OCI-LY7 (cell line): ENCODE measurements at regions not wholly inside any gene's neighbourhood (a gene's known extent, or its start where the extent isn't known, plus 50 kb on each side); places are given as distances from the start of the nearest gene placed in this dataset.

Source experiments
- BruUV-seq: library from RNA; stranded (reverse); fragments of 400-500 nt; replicated peaks from 2 replicates; lab custom pipeline; 2021; lab: Mats Ljungman, UMichigan
- CTCF ChIA-PET: fragments of 300-600 bp; sonication (Branson Sonifier 250); formaldehyde crosslinking; loops from one replicate; lab custom pipeline; 2022; ENCODE audit warnings: antibody characterized with exemption; ENCODE audit not compliant: unreplicated experiment; lab: Charles Lee
- POLR2A ChIA-PET: fragments of 300-600 bp; sonication (Branson Sonifier 250); formaldehyde crosslinking; loops from one replicate; lab custom pipeline; 2022; ENCODE audit warnings: antibody characterized with exemption; lab: Charles Lee
- DNase-seq: peaks from one replicate; pipeline ENCODE4 v3.0.0-alpha.2; 2015; ENCODE audit warnings: low spot score
- H2AFZ ChIP-seq: fragments of 200-600 bp; sonication (generic), shearing (Covaris generic); 2 replicates; pipeline ENCODE4 v1.6.1; 2014; ENCODE audit warnings: mild to moderate bottlenecking, antibody characterized with exemption, low read length, moderate library complexity
- H3K27ac ChIP-seq: fragments of 200-600 bp; sonication (generic); 2 replicates; pipeline ENCODE4 v1.5.1; 2014; ENCODE audit warnings: mixed run types, low read depth, mild to moderate bottlenecking, moderate library complexity, low read length, inconsistent platforms; ENCODE audit not compliant: poor library complexity, severe bottlenecking
- H3K36me3 ChIP-seq: fragments of 200-600 bp; sonication (generic); 2 replicates; pipeline ENCODE4 v1.6.1; 2014; ENCODE audit warnings: mild to moderate bottlenecking, antibody characterized with exemption, low read length, moderate library complexity, mixed read lengths; ENCODE audit not compliant: insufficient read depth
- H3K4me1 ChIP-seq: fragments of 200-600 bp; sonication (generic); 2 replicates; pipeline ENCODE4 v1.5.1; 2014; ENCODE audit warnings: mild to moderate bottlenecking, low read length; ENCODE audit not compliant: insufficient read depth, poor library complexity, severe bottlenecking
- H3K4me2 ChIP-seq: fragments of 200-600 bp; sonication (generic); 2 replicates; pipeline ENCODE4 v1.6.1; 2014; ENCODE audit warnings: mild to moderate bottlenecking, low read length
- H3K4me3 ChIP-seq: fragments of 200-600 bp; sonication (generic); 2 replicates; pipeline ENCODE4 v1.5.1; 2014; ENCODE audit warnings: mild to moderate bottlenecking, low read depth, low read length; ENCODE audit not compliant: poor library complexity, severe bottlenecking
- H3K79me2 ChIP-seq: fragments of 200-600 bp; sonication (generic); 2 replicates; pipeline ENCODE4 v1.6.1; 2016; ENCODE audit warnings: low read depth, mild to moderate bottlenecking, low read length, moderate library complexity, mixed read lengths; ENCODE audit not compliant: insufficient read depth
- H3K9me2 ChIP-seq: fragments of 200-600 bp; sonication (generic); 2 replicates; pipeline ENCODE4 v1.6.1; 2016; ENCODE audit warnings: mild to moderate bottlenecking, low read length, mixed read lengths; ENCODE audit not compliant: insufficient read depth
- H3K9me3 ChIP-seq: fragments of 200-600 bp; sonication (generic); 2 replicates; pipeline ENCODE4 v1.6.1; 2014; ENCODE audit warnings: mild to moderate bottlenecking, mixed run types, low read length, mixed read lengths
- H4K20me1 ChIP-seq: fragments of 200-600 bp; sonication (generic); 2 replicates; pipeline ENCODE4 v1.6.1; 2014; ENCODE audit warnings: mild to moderate bottlenecking, antibody characterized with exemption, low read length, moderate library complexity, mixed read lengths; ENCODE audit not compliant: insufficient read depth
- CTCF ChIP-seq: fragments of 200-600 bp; sonication (generic); conservative IDR thresholded peaks from 2 replicates; pipeline ENCODE4 v1.5.1; 2014; ENCODE audit warnings: mild to moderate bottlenecking, antibody characterized with exemption, low read length, moderate library complexity, mixed read lengths
- EZH2phosphoT487 ChIP-seq: fragments of 200-600 bp; sonication (generic); IDR thresholded peaks from 2 replicates; pipeline ENCODE4 v1.6.1; 2018; ENCODE audit warnings: low read depth, borderline replicate concordance, mild to moderate bottlenecking, mixed run types, antibody characterized with exemption, low read length, moderate library complexity, mixed read lengths
- intact Hi-C: fragments of 100-400 bp; cut with micrococcal nuclease; formaldehyde crosslinking; loops from one replicate; pipeline ENCODE4 v1.10.0; 2022; ENCODE audit not compliant: unreplicated experiment

- H3K27ac ChIP-seq = no peak overlapping the region
- H3K9me3 ChIP-seq = no peaks in the 10 kb centered on the region
- TF ChIP-seq EZH2phosphoT487 (no peak), CTCF (no peak)
- H3K4me3 ChIP-seq = no peak overlapping the region
- no peak overlapping the region for H3K4me2 ChIP-seq
- ChIA-PET POLR2A (no interaction called here), CTCF (no interaction called here)
- no TSS peak for BruUV-seq
- no peak for DNase-seq
- no peaks in the 10 kb centered on the region for H3K36me3 ChIP-seq
- H4K20me1 ChIP-seq = no peaks in the 10 kb centered on the region
- intact Hi-C loops = no loop called here
- H2AFZ ChIP-seq = no peak overlapping the region
- H3K79me2 ChIP-seq = no peaks in the 10 kb centered on the region
- H3K9me2 ChIP-seq = no peaks in the 10 kb centered on the region
- H3K4me1 ChIP-seq = no peaks in the 10 kb centered on the region
Observed at GRCh38 chr9:25421560-25421959, 256.7 kb downstream of the TUSC1 start.

- TF ChIP-seq CTCF (no peak), EZH2phosphoT487 (no peak)
- no peak overlapping the region for H3K27ac ChIP-seq
Observed at GRCh38 chr9:25418974-25419373, 259.3 kb downstream of the TUSC1 start.

DNA sequence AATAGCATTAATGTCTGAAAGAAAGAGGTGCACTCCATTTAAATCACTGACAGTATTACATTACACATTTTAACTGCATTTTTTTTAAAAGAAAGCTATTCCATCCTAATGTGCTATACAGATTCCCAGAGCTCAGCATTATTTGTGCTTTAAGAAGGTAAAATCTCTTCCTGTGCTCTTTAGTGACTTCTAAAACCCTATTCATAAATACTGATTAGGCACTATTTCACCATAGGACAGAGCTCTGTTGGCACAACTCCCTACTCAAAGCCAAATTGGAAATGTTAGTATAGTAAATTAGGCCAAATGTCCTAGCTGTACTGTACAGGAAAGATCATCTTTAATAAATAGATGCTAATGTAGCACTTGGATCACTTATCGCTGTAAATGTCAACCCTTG lies 262.5 kb downstream of the TUSC1 start:
- TF ChIP-seq EZH2phosphoT487 (no peak), CTCF (no peak)
- CTCF ChIA-PET = no interaction called here

More at GRCh38 chr9:25418974-25419373, 259.3 kb downstream of the TUSC1 start:
- CTCF ChIA-PET = no interaction called here
- Histone ChIP-seq H3K4me1 (no peaks in the 10 kb centered on the region), H4K20me1 (no peaks in the 10 kb centered on the region), H3K36me3 (no peaks in the 10 kb centered on the region), H3K4me2 (no peak overlapping the region), H3K79me2 (no peaks in the 10 kb centered on the region), H3K9me3 (no peaks in the 10 kb centered on the region), H3K9me2 (no peaks in the 10 kb centered on the region), H3K4me3 (no peak overlapping the region), H2AFZ (no peak overlapping the region)
- no TSS peak for BruUV-seq
- intact Hi-C loops = no loop called here
- DNase-seq = no peak
- POLR2A ChIA-PET = no interaction called here

More for the DNA sequence above, 262.5 kb downstream of the TUSC1 start:
- H3K79me2 ChIP-seq = no peaks in the 10 kb centered on the region
- no peaks in the 10 kb centered on the region for H3K36me3 ChIP-seq
- intact Hi-C loops = no loop called here
- no peaks in the 10 kb centered on the region for H3K9me2 ChIP-seq
- no peaks in the 10 kb centered on the region for H3K4me1 ChIP-seq
- no peak for DNase-seq
- BruUV-seq = no TSS peak
- H3K27ac ChIP-seq = no peak overlapping the region
- no peaks in the 10 kb centered on the region for H3K9me3 ChIP-seq
- POLR2A ChIA-PET = interaction anchor here (0.7 to 1.4 kb wide), 2 partner anchors 9 to 17 kb away, joined by 3 to 4 read pairs; no protein-coding TSS in a partner anchor
- no peaks in the 10 kb centered on the region for H4K20me1 ChIP-seq
- H3K4me2 ChIP-seq = no peak overlapping the region
- H3K4me3 ChIP-seq = no peak overlapping the region
- no peak overlapping the region for H2AFZ ChIP-seq
